ENCODE measurements at regions not wholly inside any gene's neighbourhood (a gene's known extent, or its start where the extent isn't known, plus 50 kb on each side); places are given as distances from the start of the nearest gene placed in this dataset.
"Not testable (repeated sequence)": the region's sequence is repeated elsewhere in the genome, so short reads cannot be mapped to it uniquely, and the experiment has no call there.

DNA sequence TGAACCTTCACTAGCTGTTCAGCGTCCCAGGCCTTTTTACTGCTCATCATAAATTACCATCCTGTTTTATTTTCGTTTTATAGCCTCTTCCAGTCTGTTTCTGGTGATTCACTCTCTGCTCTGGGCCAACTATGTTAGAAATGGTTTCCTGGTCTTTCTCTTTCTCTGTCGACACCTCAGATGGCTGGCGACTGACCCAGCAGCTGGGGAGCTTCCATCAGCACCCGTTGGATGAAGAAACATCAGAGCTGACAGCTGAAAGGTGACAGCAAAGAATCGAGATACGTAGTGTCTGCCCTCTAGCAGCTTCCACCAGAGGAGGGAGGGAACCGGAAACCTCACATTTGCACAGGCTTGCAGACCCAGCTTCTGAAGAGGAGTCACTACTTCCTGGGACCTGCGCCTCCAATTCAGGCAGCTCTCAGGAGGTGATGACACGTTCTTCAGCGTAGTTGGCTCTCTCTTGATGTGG is 82.9 kb upstream of the MLN start:
- H3K36me3 ChIP-seq, result no peaks in the 10 kb centered on the region
- H3K4me3 ChIP-seq, result no peak overlapping the region
- TF ChIP-seq Cebpa-rat (IDR thresholded peaks at IDR 0.05), result no peak
- H3K9ac ChIP-seq, result no peak overlapping the region
- no peaks in the 10 kb centered on the region for H3K9me3 ChIP-seq
- no peak overlapping the region for H3K27ac ChIP-seq
- no peaks in the 10 kb centered on the region for H3K27me3 ChIP-seq
- H3K4me1 ChIP-seq, result no peaks in the 10 kb centered on the region
- no peak overlapping the region for H3K4me2 ChIP-seq
- H4K20me1 ChIP-seq, result no peaks in the 10 kb centered on the region

DNA sequence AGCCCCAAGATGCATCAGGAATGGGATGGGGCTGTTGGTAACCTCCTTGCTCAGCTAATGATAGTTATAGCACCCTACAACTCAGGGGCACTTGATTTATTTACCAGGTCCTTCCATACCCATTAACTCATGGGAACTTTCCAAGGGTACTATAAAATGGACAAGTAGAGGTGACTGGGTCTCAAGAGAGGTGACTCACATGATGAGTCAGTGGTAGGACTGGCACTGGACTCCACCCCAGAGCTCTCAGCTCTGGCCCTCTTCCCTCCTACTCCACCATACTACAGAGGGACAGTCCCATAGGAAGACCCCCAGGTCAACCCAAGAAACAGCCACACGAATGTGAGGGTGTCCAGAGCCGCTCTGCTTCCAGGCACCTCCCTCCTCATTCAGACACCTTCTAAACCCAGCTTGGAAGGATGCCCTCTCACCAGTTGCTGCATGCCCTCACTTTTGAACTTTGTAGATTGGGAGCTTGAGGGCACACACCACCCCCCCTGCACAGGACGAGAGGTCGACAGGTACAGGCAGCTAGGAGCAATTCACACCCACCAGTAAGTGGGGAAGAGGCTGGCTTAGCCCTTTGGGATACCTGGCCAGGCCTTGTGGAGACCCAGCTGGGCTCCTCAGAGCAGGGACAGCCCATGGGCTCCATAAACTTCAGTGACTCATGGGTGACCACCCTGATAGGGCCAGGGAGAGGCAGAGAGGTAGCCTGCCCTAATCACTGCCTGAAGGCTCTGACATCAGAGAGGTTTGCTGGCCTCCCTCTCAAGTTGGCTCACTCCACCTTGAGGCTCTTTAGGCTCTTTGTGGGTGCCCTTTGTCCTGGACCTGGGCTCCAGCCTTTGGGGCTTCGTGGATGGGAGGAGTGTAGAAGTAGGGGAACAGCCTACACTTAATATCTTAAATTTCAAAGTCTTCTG is 81.6 kb upstream of the MLN start:
- TF ChIP-seq Cebpa-rat (IDR thresholded peaks at IDR 0.05), result no peak
- H3K4me2 ChIP-seq, result no peak overlapping the region
- no peaks in the 10 kb centered on the region for H4K20me1 ChIP-seq
- H3K27ac ChIP-seq, result no peak overlapping the region
- no peaks in the 10 kb centered on the region for H3K36me3 ChIP-seq
- H3K9ac ChIP-seq, result no peak overlapping the region
- H3K9me3 ChIP-seq, result no peaks in the 10 kb centered on the region
- no peaks in the 10 kb centered on the region for H3K4me1 ChIP-seq
- H3K4me3 ChIP-seq, result no peak overlapping the region
- no peaks in the 10 kb centered on the region for H3K27me3 ChIP-seq

DNA sequence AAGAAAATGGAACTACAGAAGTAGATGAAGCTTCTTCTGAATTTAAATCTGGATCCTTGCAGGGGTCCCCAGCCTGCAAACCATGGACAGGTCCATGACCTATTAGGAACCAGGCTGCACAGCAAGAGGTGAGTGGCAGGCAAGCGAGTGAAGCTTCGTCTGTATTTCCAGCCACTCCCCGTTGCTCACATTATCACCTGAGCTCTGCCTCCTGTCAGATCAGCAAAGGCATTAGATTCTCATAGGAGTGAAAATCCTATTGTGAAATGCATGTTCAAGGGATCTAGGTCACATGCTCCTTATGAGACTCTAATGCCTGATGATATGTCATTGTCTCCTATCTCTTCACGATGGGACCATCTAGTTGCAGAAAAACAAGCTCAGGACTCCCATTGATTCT is 79.8 kb upstream of the MLN start:
- H3K4me2 ChIP-seq, H3K27me3 ChIP-seq: not testable (repeated sequence)

DNA sequence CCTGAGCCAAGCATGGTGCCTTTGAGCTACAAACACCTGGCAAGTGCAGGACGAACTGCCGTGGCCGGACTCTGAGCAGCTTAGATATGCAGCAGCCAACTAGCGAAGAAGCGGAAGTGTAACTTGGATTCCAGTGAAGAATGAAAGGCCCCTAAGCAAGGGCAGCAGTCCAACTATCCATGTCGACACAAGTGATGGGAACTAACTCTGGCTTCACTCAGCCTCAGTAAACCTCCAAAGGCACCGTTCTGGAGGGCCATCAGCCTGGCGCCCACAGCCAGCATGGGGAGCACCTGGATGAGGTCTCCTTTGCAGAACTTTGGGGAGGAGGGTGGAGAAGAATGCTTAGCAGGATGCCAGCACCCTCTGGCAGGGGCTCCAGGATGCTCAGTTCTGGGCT is 78.4 kb upstream of the MLN start:
- Histone ChIP-seq H3K9ac (no peak overlapping the region), H3K27ac (no peak overlapping the region), H3K36me3 (no peaks in the 10 kb centered on the region), H3K9me3 (no peaks in the 10 kb centered on the region), H3K27me3 (no peaks in the 10 kb centered on the region), H4K20me1 (no peaks in the 10 kb centered on the region), H3K4me1 (no peaks in the 10 kb centered on the region), H3K4me3 (no peak overlapping the region), H3K4me2 (no peak overlapping the region)
- no peak for TF ChIP-seq Cebpa-rat (IDR thresholded peaks at IDR 0.05)

More for the DNA sequence above, 79.8 kb upstream of the MLN start:
- H3K9me3 ChIP-seq, H3K36me3 ChIP-seq, H3K4me1 ChIP-seq, H3K27ac ChIP-seq, H4K20me1 ChIP-seq, H3K9ac ChIP-seq, H3K4me3 ChIP-seq: not testable (repeated sequence)

DNA sequence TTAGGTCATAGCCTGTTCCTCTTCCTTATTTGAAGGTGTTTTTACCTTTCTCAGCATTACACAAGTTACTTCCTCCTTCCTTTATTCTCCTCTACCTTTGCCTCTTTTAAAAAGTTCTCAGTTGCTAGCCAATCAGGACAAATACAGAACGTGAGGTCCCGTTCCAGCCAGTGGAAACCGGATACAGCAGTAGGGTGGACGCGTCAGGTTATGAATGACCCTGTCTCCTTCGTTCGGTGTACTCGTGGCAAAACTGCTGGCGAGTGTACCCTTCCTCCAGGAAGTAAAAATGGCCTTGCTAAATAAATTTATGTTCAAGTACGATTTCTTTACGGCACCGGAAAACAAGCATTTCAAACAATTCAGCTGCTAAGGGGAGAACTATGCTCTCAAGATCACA is 77.0 kb upstream of the MLN start:
- Histone ChIP-seq H3K36me3 (no peaks in the 10 kb centered on the region), H3K27me3 (no peaks in the 10 kb centered on the region), H3K9me3 (no peaks in the 10 kb centered on the region), H4K20me1 (no peaks in the 10 kb centered on the region), H3K27ac (no peak overlapping the region), H3K4me2 (no peak overlapping the region), H3K4me3 (no peak overlapping the region), H3K4me1 (peaks cover 10% of the 10 kb centered on the region), H3K9ac (no peak overlapping the region)
- TF ChIP-seq Cebpa-rat (IDR thresholded peaks at IDR 0.05), result no peak

DNA sequence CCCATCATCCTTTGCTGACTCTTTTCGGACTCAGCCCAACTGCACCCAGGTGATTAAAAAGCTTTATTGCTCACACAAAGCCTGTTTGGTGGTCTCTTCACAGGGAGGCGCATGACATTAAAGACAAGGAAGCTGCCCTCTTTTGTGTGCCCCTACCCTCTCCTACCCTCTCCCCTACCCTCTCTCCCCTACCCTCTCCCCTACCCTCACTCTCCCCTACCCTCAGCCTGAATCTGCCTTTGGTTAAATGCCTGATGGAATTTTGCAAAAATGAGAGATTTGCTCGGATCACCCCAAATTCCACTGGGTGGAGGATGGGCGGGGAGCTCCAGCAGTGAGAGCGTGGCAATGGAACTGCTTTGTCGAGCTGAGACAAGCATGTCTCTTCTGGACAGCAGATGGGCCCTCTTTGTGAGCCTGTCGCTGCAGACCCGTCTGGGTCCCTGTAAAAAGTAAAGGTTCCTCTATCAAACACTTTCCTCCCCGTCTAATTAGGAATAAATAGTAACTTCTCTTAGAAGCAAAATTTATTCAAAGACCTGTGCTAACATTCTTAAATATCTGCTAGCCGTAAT is 76.4 kb upstream of the MLN start:
- no peaks in the 10 kb centered on the region for H3K9me3 ChIP-seq
- no peak overlapping the region for H3K27ac ChIP-seq
- no peak overlapping the region for H3K4me2 ChIP-seq
- TF ChIP-seq Cebpa-rat (IDR thresholded peaks at IDR 0.05), result no peak
- no peak overlapping the region for H3K4me3 ChIP-seq
- no peaks in the 10 kb centered on the region for H3K36me3 ChIP-seq
- no peaks in the 10 kb centered on the region for H4K20me1 ChIP-seq
- H3K27me3 ChIP-seq, result no peaks in the 10 kb centered on the region
- H3K4me1 ChIP-seq, result peaks cover 16% of the 10 kb centered on the region
- no peak overlapping the region for H3K9ac ChIP-seq

DNA sequence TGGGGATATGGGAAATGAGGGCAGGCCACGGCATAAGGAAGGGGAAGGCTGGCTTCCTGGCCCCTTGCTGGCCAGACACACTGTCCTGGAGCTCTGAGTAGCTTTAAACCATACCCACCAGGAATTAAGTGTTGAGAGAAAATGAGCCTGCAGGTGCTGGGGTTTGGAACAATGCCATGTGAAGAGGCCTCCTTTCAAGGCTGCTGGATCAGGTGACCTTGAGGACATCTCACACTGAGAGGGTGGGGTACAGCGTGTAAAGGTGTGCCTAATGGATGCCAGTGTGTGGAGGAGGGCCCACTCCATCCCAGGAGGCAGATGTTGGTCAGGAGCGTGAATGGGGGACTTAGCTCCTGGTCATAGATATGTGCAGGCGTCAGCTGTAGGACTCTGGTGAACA is 74.8 kb upstream of the MLN start:
- H3K4me1 ChIP-seq, result peaks cover 25% of the 10 kb centered on the region
- H3K4me2 ChIP-seq, result no peak overlapping the region
- TF ChIP-seq Cebpa-rat (IDR thresholded peaks at IDR 0.05), result no peak
- H4K20me1 ChIP-seq, result no peaks in the 10 kb centered on the region
- no peak overlapping the region for H3K9ac ChIP-seq
- H3K27me3 ChIP-seq, result no peaks in the 10 kb centered on the region
- no peak overlapping the region for H3K27ac ChIP-seq
- H3K9me3 ChIP-seq, result no peaks in the 10 kb centered on the region
- H3K36me3 ChIP-seq, result no peaks in the 10 kb centered on the region
- H3K4me3 ChIP-seq, result no peak overlapping the region

DNA sequence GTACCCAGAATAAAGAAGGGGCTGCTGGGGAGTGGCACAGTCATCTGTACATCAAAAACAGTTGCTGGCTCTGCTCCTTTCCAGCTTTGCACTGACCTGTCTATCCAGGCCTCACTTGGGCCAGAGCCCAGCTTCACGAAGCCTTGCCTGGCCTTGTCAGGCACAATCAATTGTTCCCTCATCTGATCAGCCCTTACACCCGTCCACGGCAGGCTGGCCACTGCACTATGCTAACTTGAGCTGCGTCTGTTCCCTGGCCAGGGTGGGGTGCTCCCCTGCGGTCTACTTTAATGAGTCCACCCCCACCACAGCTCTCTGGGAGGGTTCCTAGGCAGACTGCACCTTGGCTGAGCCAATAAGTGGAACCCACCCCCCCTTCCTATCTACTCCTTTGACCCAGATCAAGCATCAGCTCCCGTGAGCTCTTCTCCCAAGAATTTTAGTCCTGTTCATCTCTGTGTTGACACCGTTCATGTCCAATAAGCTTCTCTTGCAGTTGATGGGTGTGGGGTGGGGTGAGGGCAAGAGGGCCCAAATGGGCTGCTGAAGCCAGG is 74.3 kb upstream of the MLN start:
- peaks cover 25% of the 10 kb centered on the region for H3K4me1 ChIP-seq
- no peaks in the 10 kb centered on the region for H3K9me3 ChIP-seq
- H3K36me3 ChIP-seq, result no peaks in the 10 kb centered on the region
- no peak overlapping the region for H3K4me2 ChIP-seq
- H3K4me3 ChIP-seq, result no peak overlapping the region
- no peaks in the 10 kb centered on the region for H4K20me1 ChIP-seq
- H3K9ac ChIP-seq, result no peak overlapping the region
- no peak for TF ChIP-seq Cebpa-rat (IDR thresholded peaks at IDR 0.05)
- no peak overlapping the region for H3K27ac ChIP-seq
- no peaks in the 10 kb centered on the region for H3K27me3 ChIP-seq

DNA sequence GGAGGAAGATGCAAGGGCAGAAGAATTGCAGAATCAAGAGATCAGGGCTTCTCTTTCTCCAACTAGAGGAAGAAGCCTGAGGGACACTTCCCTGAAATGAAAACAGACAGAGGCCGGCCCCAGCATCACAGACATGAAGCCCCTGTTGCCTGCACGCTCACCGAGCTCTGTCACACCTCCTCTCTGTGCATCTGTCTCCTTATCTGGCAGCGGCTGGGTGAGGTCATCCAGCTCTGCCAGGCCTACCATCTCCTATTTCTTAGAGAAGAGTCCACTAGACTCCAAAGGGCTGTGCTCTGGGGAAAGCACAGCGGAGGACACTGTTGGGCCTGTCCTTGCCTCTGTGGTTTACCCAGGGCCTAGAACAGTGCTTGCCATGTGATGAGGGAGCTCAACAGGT is 71.9 kb upstream of the MLN start:
- H3K27me3 ChIP-seq, result no peaks in the 10 kb centered on the region
- TF ChIP-seq Cebpa-rat (IDR thresholded peaks at IDR 0.05), result no peak
- H4K20me1 ChIP-seq, result no peaks in the 10 kb centered on the region
- H3K9ac ChIP-seq, result 0 out of 2 replicates have a peak overlapping the region, but pooled peaks have one; percentile 48
- no peak overlapping the region for H3K4me3 ChIP-seq
- H3K4me1 ChIP-seq, result peaks cover 25% of the 10 kb centered on the region
- peak overlapping the region; percentile 43; the same call in 1 of the 2 replicates for H3K27ac ChIP-seq
- H3K36me3 ChIP-seq, result no peaks in the 10 kb centered on the region
- H3K4me2 ChIP-seq, result peak overlapping the region; percentile 82
- H3K9me3 ChIP-seq, result no peaks in the 10 kb centered on the region

DNA sequence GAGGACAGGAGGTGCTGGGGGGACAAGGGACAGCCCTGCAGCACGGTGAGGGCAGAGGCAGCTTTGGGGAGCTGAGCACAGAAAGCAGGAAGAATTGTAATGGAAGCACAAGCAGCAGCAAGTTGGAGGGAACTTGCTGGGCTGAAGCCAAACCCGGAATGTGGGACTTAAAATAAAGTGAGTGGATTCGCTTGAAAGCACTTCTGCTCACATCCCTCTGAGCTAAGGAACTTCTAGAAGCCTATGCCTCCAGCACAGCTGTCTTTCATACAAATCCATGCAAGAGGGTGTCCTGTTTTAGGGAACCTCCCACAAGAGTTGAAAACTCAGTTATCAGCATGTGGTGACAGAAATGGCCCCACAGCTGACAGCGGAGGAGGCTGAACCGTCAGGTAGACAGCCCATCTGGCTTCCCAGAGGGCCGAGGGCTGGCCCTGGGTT is 71.4 kb upstream of the MLN start:
- Histone ChIP-seq H3K4me3 (no peak overlapping the region), H3K4me1 (peaks cover 25% of the 10 kb centered on the region), H3K9ac (peak overlapping the region; percentile 48; the same call in 1 of the 2 replicates), H3K9me3 (no peaks in the 10 kb centered on the region), H3K36me3 (no peaks in the 10 kb centered on the region), H4K20me1 (no peaks in the 10 kb centered on the region), H3K27me3 (no peaks in the 10 kb centered on the region), H3K27ac (peak overlapping the region; percentile 43; the same call in 1 of the 2 replicates), H3K4me2 (peak overlapping the region; percentile 82)
- TF ChIP-seq Cebpa-rat (IDR thresholded peaks at IDR 0.05), result no peak

All from BLaER1 (cell line).